ENCODE measurements at regions not wholly inside any gene's neighbourhood (a gene's known extent, or its start where the extent isn't known, plus 50 kb on each side); places are given as distances from the start of the nearest gene placed in this dataset.

DNA sequence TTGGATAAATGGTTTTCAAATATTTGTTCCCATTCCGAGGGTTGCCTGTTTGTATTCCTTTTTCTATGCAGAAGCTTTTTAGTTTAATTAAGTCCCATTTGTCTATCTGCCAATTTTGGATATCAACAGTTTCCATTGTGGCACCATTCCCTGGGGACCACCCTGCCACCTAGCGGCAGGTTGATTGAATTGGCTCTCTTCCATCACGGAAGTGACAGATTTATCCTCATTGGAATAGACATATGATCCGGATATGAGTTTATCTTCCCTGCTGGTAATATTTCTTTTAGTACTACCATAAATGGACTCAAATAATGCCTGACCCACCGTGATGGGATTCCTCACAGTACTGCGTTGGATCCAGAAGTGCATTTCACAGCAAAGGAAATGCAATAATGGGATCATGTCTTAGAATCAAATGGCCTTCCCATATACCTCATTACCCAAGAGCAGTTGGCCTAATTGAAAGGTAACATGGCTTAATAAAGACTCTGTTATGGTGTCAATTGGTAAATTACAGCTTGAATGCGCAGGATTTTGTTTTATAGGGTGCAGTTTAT lies 327.0 kb downstream of the BMP2 start:
- CTCF ChIA-PET, result no interaction called here
- no peaks in the 10 kb centered on the region for H3K9me3 ChIP-seq (ENCODE audit: low read length)
- no peaks in the 10 kb centered on the region for H3K27me3 ChIP-seq (ENCODE audit: insufficient read depth, low read length, poor library complexity, severe bottlenecking)
- POLR2A ChIA-PET, result no interaction called here
- Mint-ChIP-seq H3K27ac (no peak overlapping the region), H3K9me3 (peaks cover 7 to 29% (median 14%) of the 10 kb centered on the region in 5 donors), H3K4me1 (no peaks in the 10 kb centered on the region), H3K4me3 (no peak overlapping the region), H3K27me3 (no peaks in the 10 kb centered on the region), H3K36me3 (no peaks in the 10 kb centered on the region)
- no peaks in the 10 kb centered on the region for H3K4me1 ChIP-seq (ENCODE audit: insufficient read depth, low read length)
- DNase-seq, result no peak
- H3K4me3 ChIP-seq (ENCODE audit: low read length), result no peak overlapping the region
- H3K27ac ChIP-seq (ENCODE audit: low read depth, low read length), result no peak overlapping the region
- no peaks in the 10 kb centered on the region for H3K36me3 ChIP-seq (ENCODE audit: insufficient read depth, low read length)

DNA sequence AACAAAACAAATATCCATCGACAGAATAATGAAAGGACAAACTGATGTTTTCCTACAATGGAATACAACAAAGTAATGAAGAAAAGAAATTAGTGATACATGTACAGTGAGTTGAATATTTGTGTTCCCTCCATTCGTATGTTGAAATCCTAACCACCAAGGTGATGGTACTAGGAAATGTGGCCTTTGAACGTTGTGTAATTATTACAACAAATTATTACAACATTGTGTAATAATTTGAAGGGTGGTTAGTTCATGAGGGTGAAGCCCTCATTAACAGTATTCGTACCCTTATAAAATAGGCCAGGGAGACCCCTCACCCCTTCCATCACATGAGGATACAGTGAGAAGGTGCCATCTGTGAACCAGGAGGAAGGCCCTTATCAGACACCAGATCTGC lies 339.4 kb downstream of the BMP2 start:
- H3K4me3 ChIP-seq (ENCODE audit: low read length), result no peak overlapping the region
- no peaks in the 10 kb centered on the region for H3K27me3 ChIP-seq (ENCODE audit: insufficient read depth, low read length, poor library complexity, severe bottlenecking)
- no peak for DNase-seq
- Mint-ChIP-seq H3K4me1 (no peaks in the 10 kb centered on the region), H3K27me3 (no peaks in the 10 kb centered on the region), H3K4me3 (no peak overlapping the region), H3K9me3 (peaks cover 4 to 18% (median 8%) of the 10 kb centered on the region in 5 donors), H3K36me3 (no peaks in the 10 kb centered on the region), H3K27ac (no peak overlapping the region)
- H3K27ac ChIP-seq (ENCODE audit: low read depth, low read length), result no peak overlapping the region
- H3K36me3 ChIP-seq (ENCODE audit: insufficient read depth, low read length), result no peaks in the 10 kb centered on the region
- no peaks in the 10 kb centered on the region for H3K4me1 ChIP-seq (ENCODE audit: insufficient read depth, low read length)
- ChIA-PET CTCF (no interaction called here), POLR2A (no interaction called here)
- H3K9me3 ChIP-seq (ENCODE audit: low read length), result no peaks in the 10 kb centered on the region

DNA sequence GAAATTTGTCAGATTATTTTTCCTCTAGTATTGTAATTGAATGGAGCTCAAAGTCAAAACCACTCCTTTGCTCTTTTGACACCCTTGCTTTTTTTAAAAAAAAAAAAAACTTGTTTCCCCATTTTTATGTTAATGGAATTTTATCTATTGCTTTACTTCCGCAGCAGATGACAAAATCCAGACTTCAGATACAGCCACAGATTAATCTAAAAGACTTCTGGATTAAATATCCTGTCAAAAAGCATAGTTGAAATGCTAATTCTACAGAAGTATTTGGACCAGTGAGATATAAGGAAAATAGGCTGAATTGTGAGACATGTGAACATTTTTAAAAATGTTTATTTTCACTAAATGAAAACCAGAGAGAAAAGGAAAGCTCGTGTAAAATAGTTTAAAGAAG lies 341.4 kb downstream of the BMP2 start:
- ChIA-PET CTCF (no interaction called here), POLR2A (no interaction called here)

DNA sequence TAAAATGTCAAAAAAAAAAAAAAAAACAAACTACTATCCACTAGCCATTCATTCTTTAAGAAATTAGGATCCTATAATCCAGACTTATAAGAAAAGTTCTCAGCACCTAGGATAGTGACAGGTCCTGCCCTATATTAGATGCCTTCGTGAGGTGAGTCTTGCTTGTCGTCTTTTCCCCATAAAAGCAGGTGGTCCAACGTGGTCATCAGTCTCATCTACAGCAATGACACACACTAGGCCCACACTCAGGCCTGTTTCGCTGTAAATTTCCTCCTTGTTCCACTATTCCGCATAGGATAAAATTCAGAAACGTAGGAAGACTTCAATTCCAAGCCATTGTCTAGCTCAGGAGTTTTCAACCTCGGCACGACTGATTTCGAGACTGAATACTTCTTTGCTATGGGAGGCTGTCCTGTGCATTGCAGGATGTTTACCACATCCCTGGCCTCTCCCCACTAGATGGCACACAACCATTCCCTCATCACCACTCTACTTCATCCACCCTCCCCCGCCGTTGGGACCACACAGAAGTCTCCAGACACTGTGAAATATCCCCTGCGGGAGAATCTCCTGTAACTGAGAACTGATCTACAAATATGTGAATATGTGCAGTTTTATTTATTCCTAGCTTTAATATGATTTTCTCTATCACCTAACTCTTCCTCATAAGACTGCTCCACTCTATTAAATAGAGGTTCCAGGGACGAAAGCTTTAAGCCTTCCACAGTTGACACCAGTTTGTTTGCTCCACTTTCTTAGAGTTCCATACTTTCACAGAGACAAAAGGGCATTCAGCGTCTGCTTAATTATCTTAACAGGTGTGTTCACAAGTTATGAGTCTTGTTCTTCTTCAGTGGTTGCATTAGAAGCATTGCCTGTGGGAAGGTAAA lies 346.3 kb downstream of the BMP2 start:
- no peaks in the 10 kb centered on the region for H3K36me3 Mint-ChIP-seq
- H3K27ac Mint-ChIP-seq, result no peak overlapping the region
- H3K4me1 ChIP-seq (ENCODE audit: insufficient read depth, low read length), result no peaks in the 10 kb centered on the region
- H3K27me3 ChIP-seq (ENCODE audit: insufficient read depth, low read length, poor library complexity, severe bottlenecking), result no peaks in the 10 kb centered on the region
- no peak overlapping the region for H3K27ac ChIP-seq (ENCODE audit: low read depth, low read length)
- no peak overlapping the region for H3K4me3 Mint-ChIP-seq
- no peak for DNase-seq
- no peaks in the 10 kb centered on the region for H3K36me3 ChIP-seq (ENCODE audit: insufficient read depth, low read length)
- no peak overlapping the region for H3K4me3 ChIP-seq (ENCODE audit: low read length)
- CTCF ChIA-PET, result no interaction called here
- H3K27me3 Mint-ChIP-seq, result no peaks in the 10 kb centered on the region
- POLR2A ChIA-PET, result no interaction called here
- peaks cover 5 to 17% (median 7%) of the 10 kb centered on the region in 5 donors for H3K9me3 Mint-ChIP-seq
- H3K4me1 Mint-ChIP-seq, result no peaks in the 10 kb centered on the region
- H3K9me3 ChIP-seq (ENCODE audit: low read length), result no peaks in the 10 kb centered on the region

More for the DNA sequence above, 341.4 kb downstream of the BMP2 start:
- H3K4me3 Mint-ChIP-seq, result no peak overlapping the region
- H3K27ac Mint-ChIP-seq, result no peak overlapping the region
- no peaks in the 10 kb centered on the region for H3K36me3 Mint-ChIP-seq
- Histone ChIP-seq H3K36me3 (ENCODE audit: insufficient read depth, low read length) (no peaks in the 10 kb centered on the region), H3K9me3 (ENCODE audit: low read length) (no peaks in the 10 kb centered on the region), H3K4me3 (ENCODE audit: low read length) (no peak overlapping the region), H3K27me3 (ENCODE audit: insufficient read depth, low read length, poor library complexity, severe bottlenecking) (no peaks in the 10 kb centered on the region), H3K4me1 (ENCODE audit: insufficient read depth, low read length) (no peaks in the 10 kb centered on the region), H3K27ac (ENCODE audit: low read depth, low read length) (no peak overlapping the region)
- DNase-seq, result no peak
- H3K9me3 Mint-ChIP-seq, result peaks cover 5 to 13% (median 9%) of the 10 kb centered on the region in 5 donors
- H3K27me3 Mint-ChIP-seq, result no peaks in the 10 kb centered on the region
- H3K4me1 Mint-ChIP-seq, result no peaks in the 10 kb centered on the region

DNA sequence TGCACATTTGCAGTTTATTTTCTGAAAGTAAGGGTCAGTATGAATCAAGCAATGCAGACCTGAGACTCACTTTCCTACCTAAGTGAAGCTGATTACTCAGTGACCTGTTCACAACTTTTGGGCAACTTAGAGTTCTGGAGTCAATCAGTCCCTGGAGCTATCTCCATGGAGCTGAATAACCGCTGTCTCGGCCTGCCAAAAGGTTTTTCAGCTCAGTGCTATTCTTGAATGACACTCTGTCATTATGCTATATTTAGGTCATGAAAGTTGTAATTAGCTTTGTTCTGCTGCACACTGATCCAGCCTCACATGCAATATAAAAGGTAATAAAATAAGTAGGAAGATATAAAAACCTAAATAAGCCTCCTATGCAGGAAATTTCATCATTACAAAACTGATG lies 356.0 kb downstream of the BMP2 start:
- Mint-ChIP-seq H3K27ac (no peak overlapping the region), H3K36me3 (no peaks in the 10 kb centered on the region), H3K9me3 (peaks cover 8 to 19% (median 9%) of the 10 kb centered on the region in 5 donors), H3K27me3 (no peaks in the 10 kb centered on the region), H3K4me3 (no peak overlapping the region), H3K4me1 (no peaks in the 10 kb centered on the region)
- Histone ChIP-seq H3K4me1 (ENCODE audit: insufficient read depth, low read length) (no peaks in the 10 kb centered on the region), H3K36me3 (ENCODE audit: insufficient read depth, low read length) (no peaks in the 10 kb centered on the region), H3K4me3 (ENCODE audit: low read length) (no peak overlapping the region), H3K9me3 (ENCODE audit: low read length) (no peaks in the 10 kb centered on the region), H3K27me3 (ENCODE audit: insufficient read depth, low read length, poor library complexity, severe bottlenecking) (no peaks in the 10 kb centered on the region), H3K27ac (ENCODE audit: low read depth, low read length) (no peak overlapping the region)
- ChIA-PET CTCF (interaction anchor here (1.0 kb wide), 1 partner anchor 13 kb away, joined by 3 read pairs; no protein-coding TSS in a partner anchor), POLR2A (no interaction called here)
- DNase-seq, result no peak

DNA sequence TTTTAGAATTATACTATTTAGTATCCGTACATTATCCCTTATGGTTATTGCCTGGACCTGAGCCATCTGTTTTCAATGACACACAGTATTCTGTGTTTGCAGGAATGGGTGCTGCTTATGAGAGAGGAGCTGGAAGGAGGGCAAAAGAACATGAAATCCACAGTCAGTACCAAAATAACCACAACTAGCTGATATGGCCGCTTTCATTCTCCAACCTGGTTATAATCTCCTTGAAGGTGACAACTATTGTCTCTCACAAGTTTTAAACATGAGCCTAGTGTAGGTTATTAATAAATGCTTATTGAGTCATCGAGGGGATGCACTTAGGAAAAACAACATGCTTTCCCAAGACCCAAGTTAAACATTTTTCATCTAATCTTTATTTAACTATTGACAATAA lies 356.6 kb downstream of the BMP2 start:
- Histone ChIP-seq H3K27ac (ENCODE audit: low read depth, low read length) (no peak overlapping the region), H3K36me3 (ENCODE audit: insufficient read depth, low read length) (no peaks in the 10 kb centered on the region), H3K4me3 (ENCODE audit: low read length) (no peak overlapping the region), H3K4me1 (ENCODE audit: insufficient read depth, low read length) (no peaks in the 10 kb centered on the region), H3K27me3 (ENCODE audit: insufficient read depth, low read length, poor library complexity, severe bottlenecking) (no peaks in the 10 kb centered on the region), H3K9me3 (ENCODE audit: low read length) (no peaks in the 10 kb centered on the region)
- POLR2A ChIA-PET, result no interaction called here
- CTCF ChIA-PET, result no interaction called here
- no peaks in the 10 kb centered on the region for H3K36me3 Mint-ChIP-seq
- no peaks in the 10 kb centered on the region for H3K4me1 Mint-ChIP-seq
- no peak overlapping the region for H3K4me3 Mint-ChIP-seq
- H3K27me3 Mint-ChIP-seq, result no peaks in the 10 kb centered on the region
- no peak overlapping the region for H3K27ac Mint-ChIP-seq
- no peak for DNase-seq
- H3K9me3 Mint-ChIP-seq, result peaks cover 8 to 19% (median 9%) of the 10 kb centered on the region in 5 donors

DNA sequence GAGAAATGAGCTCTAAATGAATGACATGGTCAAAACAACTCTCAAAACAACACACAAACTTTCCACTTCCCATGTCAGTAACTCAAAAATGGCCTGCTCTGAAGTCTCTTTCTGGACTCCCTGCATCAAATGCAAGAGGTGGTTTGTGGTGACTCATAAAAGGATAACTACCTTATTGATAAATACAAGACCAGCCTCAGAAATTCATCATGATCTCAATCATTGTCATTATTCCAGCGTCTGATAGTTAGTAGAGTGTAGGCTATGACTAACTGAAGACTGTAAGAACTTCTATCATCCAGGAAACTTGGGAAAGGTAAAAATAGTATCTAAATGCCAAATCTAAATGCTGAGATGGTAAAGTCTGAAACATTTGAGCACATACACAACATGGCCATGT lies 369.4 kb downstream of the BMP2 start:
- peaks cover 0 to 13% (median 9%) of the 10 kb centered on the region in 5 donors for H3K9me3 Mint-ChIP-seq
- Histone ChIP-seq H3K36me3 (ENCODE audit: insufficient read depth, low read length) (no peaks in the 10 kb centered on the region), H3K4me1 (ENCODE audit: insufficient read depth, low read length) (no peaks in the 10 kb centered on the region), H3K27ac (ENCODE audit: low read depth, low read length) (no peak overlapping the region), H3K9me3 (ENCODE audit: low read length) (no peaks in the 10 kb centered on the region), H3K4me3 (ENCODE audit: low read length) (no peak overlapping the region), H3K27me3 (ENCODE audit: insufficient read depth, low read length, poor library complexity, severe bottlenecking) (no peaks in the 10 kb centered on the region)
- DNase-seq, result no peak
- H3K36me3 Mint-ChIP-seq, result no peaks in the 10 kb centered on the region
- ChIA-PET POLR2A (no interaction called here), CTCF (no interaction called here)
- H3K27me3 Mint-ChIP-seq, result no peaks in the 10 kb centered on the region
- no peak overlapping the region for H3K4me3 Mint-ChIP-seq
- H3K27ac Mint-ChIP-seq, result no peak overlapping the region
- no peaks in the 10 kb centered on the region for H3K4me1 Mint-ChIP-seq

DNA sequence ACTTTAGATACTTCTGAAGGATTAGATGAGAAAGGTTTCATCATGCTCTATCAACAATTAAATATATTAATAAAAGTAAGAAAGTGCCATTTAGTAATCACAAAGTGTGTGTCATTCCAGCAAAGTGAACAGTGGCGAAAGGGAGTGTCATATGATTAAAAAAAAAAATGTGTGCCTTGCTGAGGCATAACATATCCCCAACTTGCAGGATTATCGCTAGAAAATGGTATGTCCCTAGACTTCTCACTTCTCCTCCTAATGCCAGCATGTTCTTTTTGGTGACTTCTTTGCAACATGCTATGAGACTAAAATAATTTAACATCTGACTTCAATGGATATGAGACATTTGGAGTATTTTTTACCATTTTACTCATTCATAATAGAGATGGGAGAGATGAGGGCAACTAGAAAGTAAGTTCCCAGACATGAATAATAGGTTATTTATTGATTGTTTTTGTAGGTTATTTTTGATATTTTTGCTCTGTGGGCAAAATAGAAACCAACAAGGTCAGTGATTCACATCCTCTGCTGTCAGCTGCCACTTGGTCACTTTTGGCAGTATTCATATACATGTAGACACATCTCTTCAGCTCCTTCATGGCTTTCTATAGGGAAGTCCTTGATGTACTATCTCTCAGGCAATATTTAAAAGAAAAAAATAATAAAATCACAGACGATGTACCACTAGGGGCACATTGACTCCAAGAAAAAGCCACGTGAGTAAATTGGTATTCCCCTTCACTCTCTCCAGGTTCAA lies 370.1 kb downstream of the BMP2 start:
- H3K4me3 Mint-ChIP-seq, result no peak overlapping the region
- H3K27ac ChIP-seq (ENCODE audit: low read depth, low read length), result no peak overlapping the region
- no peaks in the 10 kb centered on the region for H3K36me3 Mint-ChIP-seq
- no peaks in the 10 kb centered on the region for H3K36me3 ChIP-seq (ENCODE audit: insufficient read depth, low read length)
- CTCF ChIA-PET, result no interaction called here
- no peaks in the 10 kb centered on the region for H3K4me1 Mint-ChIP-seq
- H3K27me3 Mint-ChIP-seq, result no peaks in the 10 kb centered on the region
- peaks cover 0 to 14% (median 9%) of the 10 kb centered on the region in 5 donors for H3K9me3 Mint-ChIP-seq
- H3K27ac Mint-ChIP-seq, result no peak overlapping the region
- H3K9me3 ChIP-seq (ENCODE audit: low read length), result no peaks in the 10 kb centered on the region
- no peak for DNase-seq
- no peaks in the 10 kb centered on the region for H3K27me3 ChIP-seq (ENCODE audit: insufficient read depth, low read length, poor library complexity, severe bottlenecking)
- no peak overlapping the region for H3K4me3 ChIP-seq (ENCODE audit: low read length)
- H3K4me1 ChIP-seq (ENCODE audit: insufficient read depth, low read length), result no peaks in the 10 kb centered on the region
- POLR2A ChIA-PET, result no interaction called here
